ENCODE measurements at regions not wholly inside any gene's neighbourhood (a gene's known extent, or its start where the extent isn't known, plus 50 kb on each side); places are given as distances from the start of the nearest gene placed in this dataset.

DNA sequence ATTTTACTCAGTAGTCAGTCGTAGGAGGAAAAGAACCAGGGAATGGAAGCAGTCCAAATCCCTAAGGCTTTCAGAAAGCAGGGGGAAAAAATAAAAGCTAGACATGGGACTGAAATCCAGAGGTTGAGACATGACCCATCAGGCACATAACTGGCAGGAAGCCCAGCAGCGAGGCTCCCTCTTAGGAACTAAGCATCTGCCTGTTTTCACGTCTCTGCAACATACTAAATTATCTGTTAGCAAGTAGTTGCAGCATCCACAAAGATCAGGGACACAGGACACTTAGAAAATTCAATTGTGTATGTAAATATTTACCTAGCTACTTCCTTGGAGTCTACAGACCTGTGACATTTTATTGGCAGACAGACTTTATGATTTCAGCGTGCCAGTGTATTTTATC is 118.0 kb upstream of the EDNRA start:
- Histone ChIP-seq H4K20me1 (no peaks in the 10 kb centered on the region), H3K27ac (no peak overlapping the region), H3K9ac (no peak overlapping the region), H3K4me2 (no peak overlapping the region), H3K27me3 (no peaks in the 10 kb centered on the region), H3K4me1 (no peaks in the 10 kb centered on the region), H3K9me3 (no peaks in the 10 kb centered on the region), H3K36me3 (no peaks in the 10 kb centered on the region), H3K4me3 (no peak overlapping the region)
- no peak for TF ChIP-seq Cebpa-rat (IDR thresholded peaks at IDR 0.05)

DNA sequence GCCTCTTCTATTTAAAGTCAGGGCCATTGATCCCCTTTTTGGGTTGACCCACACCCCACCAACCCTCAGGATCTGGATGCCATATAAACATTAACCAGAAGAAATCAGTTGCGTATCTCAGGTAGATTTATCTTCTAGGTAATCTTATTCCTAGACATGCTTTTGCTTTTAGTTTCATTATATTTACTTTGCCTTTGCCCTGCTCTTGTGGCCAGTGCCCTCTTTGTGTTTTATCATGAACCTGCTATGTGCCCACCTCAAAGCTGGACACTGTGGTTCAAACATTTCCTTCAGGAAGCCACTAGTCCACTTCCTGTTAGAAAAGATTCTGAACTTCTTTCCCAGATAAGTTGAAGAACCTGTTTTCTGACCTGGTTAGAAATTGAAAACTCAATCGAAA is 117.4 kb upstream of the EDNRA start:
- Histone ChIP-seq H3K9me3 (no peaks in the 10 kb centered on the region), H3K27me3 (no peaks in the 10 kb centered on the region), H3K27ac (no peak overlapping the region), H4K20me1 (no peaks in the 10 kb centered on the region), H3K4me3 (no peak overlapping the region), H3K4me2 (no peak overlapping the region), H3K9ac (no peak overlapping the region), H3K4me1 (no peaks in the 10 kb centered on the region), H3K36me3 (no peaks in the 10 kb centered on the region)
- TF ChIP-seq Cebpa-rat (IDR thresholded peaks at IDR 0.05), result no peak

DNA sequence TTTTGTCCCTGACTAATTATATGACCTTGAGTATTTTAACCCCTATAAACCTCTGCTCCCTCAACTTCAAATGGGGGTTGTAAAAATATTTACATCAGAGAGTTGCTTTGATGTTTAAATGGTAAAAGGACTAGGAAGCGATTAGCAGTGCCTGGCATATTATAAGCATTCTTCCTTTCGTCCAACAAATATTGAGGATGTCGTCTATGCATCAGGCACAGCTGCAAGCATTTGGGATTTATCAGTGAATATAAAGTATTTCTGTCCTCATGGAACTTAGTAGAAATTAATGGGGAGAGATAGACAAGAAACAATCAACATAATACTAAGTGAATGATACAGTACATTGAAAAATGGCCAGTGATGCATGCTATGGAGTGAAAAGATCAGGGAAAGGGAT is 115.5 kb upstream of the EDNRA start:
- no peak overlapping the region for H3K4me2 ChIP-seq
- H4K20me1 ChIP-seq, result no peaks in the 10 kb centered on the region
- H3K36me3 ChIP-seq, result no peaks in the 10 kb centered on the region
- no peaks in the 10 kb centered on the region for H3K27me3 ChIP-seq
- TF ChIP-seq Cebpa-rat (IDR thresholded peaks at IDR 0.05), result no peak
- H3K4me1 ChIP-seq, result no peaks in the 10 kb centered on the region
- H3K9ac ChIP-seq, result no peak overlapping the region
- H3K27ac ChIP-seq, result no peak overlapping the region
- no peak overlapping the region for H3K4me3 ChIP-seq
- no peaks in the 10 kb centered on the region for H3K9me3 ChIP-seq

- Histone ChIP-seq H3K27me3 (no peaks in the 10 kb centered on the region), H3K9me3 (no peaks in the 10 kb centered on the region), H3K36me3 (no peaks in the 10 kb centered on the region), H3K27ac (no peak overlapping the region), H3K9ac (no peak overlapping the region), H3K4me3 (no peak overlapping the region), H3K4me1 (no peaks in the 10 kb centered on the region), H3K4me2 (no peak overlapping the region), H4K20me1 (no peaks in the 10 kb centered on the region)
- no peak; the same call in 1 of the 2 replicates for TF ChIP-seq Cebpa-rat (IDR thresholded peaks at IDR 0.05)
Observed at GRCh38 chr4:147366164-147366563, 114.7 kb upstream of the EDNRA start.

DNA sequence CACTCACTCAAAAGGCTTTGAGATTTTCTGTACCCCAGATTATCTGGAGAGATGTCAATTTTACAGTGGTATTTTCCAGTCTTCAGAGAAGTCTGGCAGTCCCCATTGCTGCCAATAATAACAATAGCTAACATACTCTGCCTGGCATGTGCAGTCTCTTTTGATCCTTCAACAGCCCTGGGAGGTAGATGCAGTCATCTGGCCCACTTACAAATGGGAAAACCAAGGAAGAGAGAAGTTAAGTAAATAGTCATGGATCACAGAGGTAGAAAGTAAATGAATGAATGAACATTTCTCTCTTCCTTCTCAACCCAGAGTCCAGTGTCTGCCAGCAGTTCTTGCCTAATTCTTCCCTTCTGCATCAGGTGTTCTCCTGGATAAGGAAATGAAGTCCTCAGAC is 113.0 kb upstream of the EDNRA start:
- H3K27ac ChIP-seq, result no peak overlapping the region
- no peak overlapping the region for H3K9ac ChIP-seq
- no peak for TF ChIP-seq Cebpa-rat (IDR thresholded peaks at IDR 0.05)
- H3K4me2 ChIP-seq, result no peak overlapping the region
- no peaks in the 10 kb centered on the region for H3K36me3 ChIP-seq
- no peaks in the 10 kb centered on the region for H4K20me1 ChIP-seq
- H3K9me3 ChIP-seq, result no peaks in the 10 kb centered on the region
- no peaks in the 10 kb centered on the region for H3K4me1 ChIP-seq
- H3K27me3 ChIP-seq, result no peaks in the 10 kb centered on the region
- H3K4me3 ChIP-seq, result no peak overlapping the region

DNA sequence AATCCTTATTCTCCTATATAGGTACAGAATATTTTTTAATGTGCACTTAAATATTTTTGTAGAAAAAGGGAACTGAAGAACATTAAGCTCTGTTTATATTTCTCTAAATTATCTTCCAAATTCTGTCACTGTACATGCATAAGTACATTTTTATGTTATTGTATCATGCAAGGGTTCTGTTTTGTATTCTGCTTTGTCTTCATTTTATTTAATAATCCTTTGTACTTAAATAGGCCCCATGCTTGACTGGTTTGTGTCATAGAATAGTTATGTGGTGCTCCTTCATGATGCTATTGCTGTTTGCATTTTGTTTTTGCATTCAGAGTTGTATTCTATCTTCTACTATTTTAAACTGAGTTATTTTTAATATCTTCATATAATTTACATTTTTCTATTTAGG is 111.9 kb upstream of the EDNRA start:
- no peaks in the 10 kb centered on the region for H3K36me3 ChIP-seq
- no peak overlapping the region for H3K4me3 ChIP-seq
- no peaks in the 10 kb centered on the region for H3K27me3 ChIP-seq
- H3K9me3 ChIP-seq, result no peaks in the 10 kb centered on the region
- H4K20me1 ChIP-seq, result no peaks in the 10 kb centered on the region
- no peak overlapping the region for H3K9ac ChIP-seq
- TF ChIP-seq Cebpa-rat (IDR thresholded peaks at IDR 0.05), result no peak
- no peak overlapping the region for H3K27ac ChIP-seq
- H3K4me2 ChIP-seq, result no peak overlapping the region
- H3K4me1 ChIP-seq, result no peaks in the 10 kb centered on the region

GRCh38 chr4:147370473-147370872 is 110.4 kb upstream of the EDNRA start:
- Histone ChIP-seq H3K36me3 (no peaks in the 10 kb centered on the region), H3K9ac (no peak overlapping the region), H3K4me2 (no peak overlapping the region), H4K20me1 (no peaks in the 10 kb centered on the region), H3K4me1 (no peaks in the 10 kb centered on the region), H3K9me3 (no peaks in the 10 kb centered on the region), H3K27ac (no peak overlapping the region), H3K4me3 (no peak overlapping the region), H3K27me3 (no peaks in the 10 kb centered on the region)
- TF ChIP-seq Cebpa-rat (IDR thresholded peaks at IDR 0.05), result no peak

GRCh38 chr4:147370881-147371280 is 110.0 kb upstream of the EDNRA start:
- no peaks in the 10 kb centered on the region for H3K36me3 ChIP-seq
- H3K9ac ChIP-seq, result no peak overlapping the region
- no peak for TF ChIP-seq Cebpa-rat (IDR thresholded peaks at IDR 0.05)
- H3K9me3 ChIP-seq, result no peaks in the 10 kb centered on the region
- H3K4me2 ChIP-seq, result no peak overlapping the region
- H4K20me1 ChIP-seq, result no peaks in the 10 kb centered on the region
- no peak overlapping the region for H3K27ac ChIP-seq
- H3K4me1 ChIP-seq, result no peaks in the 10 kb centered on the region
- H3K4me3 ChIP-seq, result no peak overlapping the region
- no peaks in the 10 kb centered on the region for H3K27me3 ChIP-seq

- no peaks in the 10 kb centered on the region for H4K20me1 ChIP-seq
- H3K27ac ChIP-seq, result no peak overlapping the region
- no peaks in the 10 kb centered on the region for H3K36me3 ChIP-seq
- H3K4me3 ChIP-seq, result no peak overlapping the region
- no peaks in the 10 kb centered on the region for H3K9me3 ChIP-seq
- no peaks in the 10 kb centered on the region for H3K27me3 ChIP-seq
- H3K9ac ChIP-seq, result no peak overlapping the region
- no peak for TF ChIP-seq Cebpa-rat (IDR thresholded peaks at IDR 0.05)
- H3K4me1 ChIP-seq, result no peaks in the 10 kb centered on the region
- no peak overlapping the region for H3K4me2 ChIP-seq
Observed at GRCh38 chr4:147371661-147372060, 109.2 kb upstream of the EDNRA start.

GRCh38 chr4:147378780-147379179 is 102.1 kb upstream of the EDNRA start:
- no peaks in the 10 kb centered on the region for H3K36me3 ChIP-seq
- no peaks in the 10 kb centered on the region for H3K27me3 ChIP-seq
- H3K27ac ChIP-seq, result no peak overlapping the region
- H3K9me3 ChIP-seq, result no peaks in the 10 kb centered on the region
- no peak overlapping the region for H3K9ac ChIP-seq
- no peaks in the 10 kb centered on the region for H3K4me1 ChIP-seq
- no peak overlapping the region for H3K4me3 ChIP-seq
- no peak for TF ChIP-seq Cebpa-rat (IDR thresholded peaks at IDR 0.05)
- no peaks in the 10 kb centered on the region for H4K20me1 ChIP-seq
- H3K4me2 ChIP-seq, result no peak overlapping the region

DNA sequence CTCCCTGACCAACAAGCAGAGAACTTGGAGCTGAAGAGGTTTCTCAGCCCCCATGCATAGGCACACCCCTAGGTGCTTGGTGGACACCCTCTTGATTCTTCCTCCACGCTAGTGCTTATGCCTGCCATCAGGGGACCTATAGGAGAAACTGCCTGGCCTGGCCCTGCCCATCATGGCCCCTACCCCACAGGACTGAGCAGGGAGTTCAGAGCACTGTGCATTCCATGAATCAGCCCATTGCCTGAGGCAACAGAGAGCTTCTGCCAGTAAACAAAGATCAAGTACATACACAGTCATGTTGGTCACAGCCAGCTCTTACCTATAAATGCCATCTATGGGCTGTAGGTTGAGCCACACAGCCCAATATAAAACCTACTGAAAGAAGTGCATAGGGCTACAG is 99.1 kb upstream of the EDNRA start:
- Histone ChIP-seq H3K36me3 (no peaks in the 10 kb centered on the region), H3K4me1 (no peaks in the 10 kb centered on the region), H3K4me3 (no peak overlapping the region), H3K27ac (no peak overlapping the region), H3K9me3 (no peaks in the 10 kb centered on the region), H3K4me2 (no peak overlapping the region), H3K27me3 (no peaks in the 10 kb centered on the region), H4K20me1 (no peaks in the 10 kb centered on the region), H3K9ac (no peak overlapping the region)
- no peak for TF ChIP-seq Cebpa-rat (IDR thresholded peaks at IDR 0.05)
